ENCODE measurements at regions not wholly inside any gene's neighbourhood (a gene's known extent, or its start where the extent isn't known, plus 50 kb on each side); places are given as distances from the start of the nearest gene placed in this dataset.

GRCh38 chr2:146227152-146228019, 1617.4 kb upstream of the ACVR2A start:
- WGBS, 2 donors = 85% methylated on average over 7 of the region's 7 CpGs
- Histone ChIP-seq H3K27ac (no peak overlapping the region), H3K4me3 (no peak overlapping the region), H3K9me3 (no peaks in the 10 kb centered on the region), H3K27me3 (no peaks in the 10 kb centered on the region), H3K36me3 (no peaks in the 10 kb centered on the region), H3K4me1 (no peaks in the 10 kb centered on the region)
- TF ChIP-seq POLR2A (IDR thresholded peaks at IDR 0.05) (no peak), CTCF (IDR thresholded peaks at IDR 0.05) (no peak), EP300 (IDR thresholded peaks at IDR 0.05) (no peak), POLR2AphosphoS5 (IDR thresholded peaks at IDR 0.05) (no peak)
- no peak for DNase-seq
- intact Hi-C loops (cut with DNase I) = no loop called here

- intact Hi-C loops (cut with DNase I) = no loop called here
- H3K4me1 ChIP-seq = no peaks in the 10 kb centered on the region
- no peaks in the 10 kb centered on the region for H3K27me3 ChIP-seq
- no peak overlapping the region for H3K4me3 ChIP-seq
- H3K9me3 ChIP-seq = no peaks in the 10 kb centered on the region
- TF ChIP-seq POLR2A (IDR thresholded peaks at IDR 0.05) (no peak), POLR2AphosphoS5 (IDR thresholded peaks at IDR 0.05) (no peak), EP300 (IDR thresholded peaks at IDR 0.05) (no peak), CTCF (IDR thresholded peaks at IDR 0.05) (no peak)
- 78 to 86% methylated on average over 2 of the region's 2 CpGs for WGBS, 2 donors
- DNase-seq = no peak
- no peak overlapping the region for H3K27ac ChIP-seq
- no peaks in the 10 kb centered on the region for H3K36me3 ChIP-seq
Measured at GRCh38 chr2:146226077-146226476, 1618.8 kb upstream of the ACVR2A start.

- no peak for DNase-seq
- no peaks in the 10 kb centered on the region for H3K36me3 ChIP-seq
- intact Hi-C loops (cut with DNase I) = no loop called here
- no peak overlapping the region for H3K4me3 ChIP-seq
- H3K27ac ChIP-seq = no peak overlapping the region
- H3K4me1 ChIP-seq = no peaks in the 10 kb centered on the region
- 76 to 83% methylated on average over 2 of the region's 2 CpGs for WGBS, 2 donors
- H3K9me3 ChIP-seq = no peaks in the 10 kb centered on the region
- no peaks in the 10 kb centered on the region for H3K27me3 ChIP-seq
- TF ChIP-seq CTCF (IDR thresholded peaks at IDR 0.05) (no peak), EP300 (IDR thresholded peaks at IDR 0.05) (no peak), POLR2AphosphoS5 (IDR thresholded peaks at IDR 0.05) (no peak), POLR2A (IDR thresholded peaks at IDR 0.05) (no peak)
Measured at GRCh38 chr2:146221826-146222225, 1623.0 kb upstream of the ACVR2A start.

DNA sequence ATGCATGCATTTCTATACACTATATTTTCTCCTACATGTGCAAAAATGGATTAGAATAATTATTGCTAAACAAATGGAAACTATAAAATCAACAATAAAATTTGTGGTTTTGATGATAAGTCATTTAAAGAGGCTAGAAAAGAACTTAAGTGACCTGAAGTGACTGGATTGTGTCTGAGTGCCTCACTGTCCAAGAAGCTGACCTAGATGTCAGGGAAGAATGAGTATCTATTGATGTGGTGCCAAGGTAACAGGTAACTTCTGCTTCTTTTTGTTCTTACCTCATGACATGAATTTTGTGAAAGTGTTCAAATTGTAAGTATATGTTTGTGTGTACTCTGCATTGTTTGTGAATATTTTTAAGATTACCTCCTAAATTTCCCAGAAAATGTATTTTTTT, 1623.9 kb upstream of the ACVR2A start:
- intact Hi-C loops (cut with DNase I) = no loop called here
- no peak for DNase-seq
- Histone ChIP-seq H3K4me3 (no peak overlapping the region), H3K9me3 (no peaks in the 10 kb centered on the region), H3K4me1 (no peaks in the 10 kb centered on the region), H3K36me3 (no peaks in the 10 kb centered on the region), H3K27me3 (no peaks in the 10 kb centered on the region), H3K27ac (no peak overlapping the region)
- TF ChIP-seq POLR2AphosphoS5 (IDR thresholded peaks at IDR 0.05) (no peak), EP300 (IDR thresholded peaks at IDR 0.05) (no peak), CTCF (IDR thresholded peaks at IDR 0.05) (no peak), POLR2A (IDR thresholded peaks at IDR 0.05) (no peak)

All from sigmoid colon (tissue), 6 donors.